H9 (cell line): ENCODE measurements at regions not wholly inside any gene's neighbourhood (a gene's known extent, or its start where the extent isn't known, plus 50 kb on each side); places are given as distances from the start of the nearest gene placed in this dataset.

Experiments
- DNase-seq: peaks from one replicate; pipeline ENCODE4 v3.0.0-alpha.2; 2017
- H2AFZ ChIP-seq: one replicate; pipeline ENCODE4 v1.6.1; 2013; ENCODE audit warnings: mild to moderate bottlenecking, low read length, control low read depth, moderate library complexity
- H2AK5ac ChIP-seq: 2 replicates; pipeline ENCODE4 v1.6.1; 2013; ENCODE audit warnings: low read length, control low read depth, mixed read lengths; ENCODE audit not compliant: insufficient read length
- H2BK120ac ChIP-seq: one replicate; pipeline ENCODE4 v1.6.1; 2013; ENCODE audit warnings: low read depth, mild to moderate bottlenecking, low read length, control low read depth, inconsistent platforms; ENCODE audit not compliant: poor library complexity, severe bottlenecking
- H2BK12ac ChIP-seq: 2 replicates; pipeline ENCODE4 v1.6.1; 2013; ENCODE audit warnings: low read length, control low read depth, mixed read lengths, low read depth; ENCODE audit not compliant: insufficient read length
- H2BK15ac ChIP-seq: 2 replicates; pipeline ENCODE4 v1.6.1; 2013; ENCODE audit warnings: low read depth, low read length, control low read depth
- H2BK20ac ChIP-seq: one replicate; pipeline ENCODE4 v1.6.1; 2013; ENCODE audit warnings: low read depth, mild to moderate bottlenecking, low read length, control low read depth, inconsistent platforms; ENCODE audit not compliant: poor library complexity, severe bottlenecking
- H2BK5ac ChIP-seq: 2 replicates; pipeline ENCODE4 v1.6.1; 2013; ENCODE audit warnings: low read length, control low read depth, mixed read lengths; ENCODE audit not compliant: insufficient read length
- H3K14ac ChIP-seq: 2 replicates; pipeline ENCODE4 v1.6.1; 2013; ENCODE audit warnings: low read length, control low read depth; ENCODE audit not compliant: insufficient read depth
- H3K18ac ChIP-seq: 2 replicates; pipeline ENCODE4 v1.6.1; 2013; ENCODE audit warnings: low read depth, mild to moderate bottlenecking, mixed read lengths, low read length, control low read depth; ENCODE audit not compliant: insufficient read length
- H3K23ac ChIP-seq: 2 replicates; pipeline ENCODE4 v1.6.1; 2013; ENCODE audit warnings: low read length, control low read depth, mixed read lengths, low read depth; ENCODE audit not compliant: insufficient read length
- H3K23me2 ChIP-seq: 2 replicates; pipeline ENCODE4 v1.6.1; 2013; ENCODE audit warnings: low read depth, mild to moderate bottlenecking, mixed read lengths, low read length, control low read depth; ENCODE audit not compliant: insufficient read length, poor library complexity, severe bottlenecking
- H3K27ac ChIP-seq: 2 replicates; pipeline ENCODE4 v1.5.1; 2013; ENCODE audit warnings: low read length, control low read depth, mixed read lengths, low read depth; ENCODE audit not compliant: insufficient read length
- H3K27me3 ChIP-seq: 2 replicates; pipeline ENCODE4 v1.6.1; 2013; ENCODE audit warnings: low read length, control low read depth, inconsistent platforms; ENCODE audit not compliant: insufficient read depth
- H3K4ac ChIP-seq: 2 replicates; pipeline ENCODE4 v1.6.1; 2013; ENCODE audit warnings: low read depth, mild to moderate bottlenecking, control low read depth, inconsistent platforms, low read length, moderate library complexity
- H3K4me1 ChIP-seq: 2 replicates; pipeline ENCODE4 v1.6.1; 2013; ENCODE audit warnings: low read length, control low read depth, inconsistent platforms; ENCODE audit not compliant: insufficient read depth
- H3K4me2 ChIP-seq: 2 replicates; pipeline ENCODE4 v1.6.1; 2013; ENCODE audit warnings: low read length, control low read depth, mixed read lengths; ENCODE audit not compliant: insufficient read length, insufficient read depth
- H3K56ac ChIP-seq: 2 replicates; pipeline ENCODE4 v1.6.1; 2013; ENCODE audit warnings: low read depth, mild to moderate bottlenecking, mixed read lengths, low read length, control low read depth; ENCODE audit not compliant: insufficient read length
- H3K79me1 ChIP-seq: 2 replicates; pipeline ENCODE4 v1.6.1; 2013; ENCODE audit warnings: low read depth, mild to moderate bottlenecking, moderate library complexity, low read length, control low read depth, inconsistent platforms; ENCODE audit not compliant: insufficient read depth, poor library complexity, severe bottlenecking
- H3K79me2 ChIP-seq: 2 replicates; pipeline ENCODE4 v1.6.1; 2013; ENCODE audit warnings: low read length, control low read depth, inconsistent platforms; ENCODE audit not compliant: insufficient read depth
- H3K9ac ChIP-seq: 2 replicates; pipeline ENCODE4 v1.6.1; 2013; ENCODE audit warnings: low read length, control low read depth, mixed read lengths; ENCODE audit not compliant: insufficient read length; ENCODE audit errors: extremely low read depth
- H3K9me3 ChIP-seq: one replicate; pipeline ENCODE4 v1.6.1; 2013; ENCODE audit warnings: low read depth, low read length, inconsistent platforms; ENCODE audit not compliant: control insufficient read depth
- H3T11ph ChIP-seq: one replicate; pipeline ENCODE4 v1.6.1; 2013; ENCODE audit warnings: mild to moderate bottlenecking, low read length, control low read depth, inconsistent platforms
- H4K20me1 ChIP-seq: one replicate; pipeline ENCODE4 v1.6.1; 2013; ENCODE audit not compliant: control insufficient read depth, insufficient read length, insufficient read depth
- H4K5ac ChIP-seq: 2 replicates; pipeline ENCODE4 v1.6.1; 2013; ENCODE audit warnings: low read depth, mild to moderate bottlenecking, mixed read lengths, low read length, control low read depth; ENCODE audit not compliant: insufficient read length
- H4K8ac ChIP-seq: replicated peaks from 2 replicates; pipeline ENCODE4 v1.6.1; 2013; ENCODE audit warnings: low read length, control low read depth, mixed read lengths, low read depth; ENCODE audit not compliant: insufficient read length
- H4K91ac ChIP-seq: 2 replicates; pipeline ENCODE4 v1.6.1; 2013; ENCODE audit warnings: low read depth, mild to moderate bottlenecking, moderate library complexity, mixed read lengths, low read length, control low read depth; ENCODE audit not compliant: insufficient read length
- H3K27ac Mint-ChIP-seq, 3 experiments: 2 replicates in 2 of 3; 3 replicates in 1 of 3; pipeline ENCODE4 v1.8.0; 2020 to 2021; ENCODE audit warnings: mixed read lengths in 3 of 3, mild to moderate bottlenecking in 1 of 3, moderate library complexity in 1 of 3
- H3K27me3 Mint-ChIP-seq: 2 replicates; pipeline ENCODE4 v1.8.0; 2021; ENCODE audit warnings: low read depth, mild to moderate bottlenecking, moderate library complexity, mixed read lengths
- H3K36me3 Mint-ChIP-seq, 3 experiments: 2 replicates in 2 of 3; 3 replicates in 1 of 3; pipeline ENCODE4 v1.8.0; 2020 to 2021; ENCODE audit warnings: low read depth in 3 of 3, mixed read lengths in 3 of 3; ENCODE audit not compliant: insufficient read depth in 1 of 3
- H3K4me1 Mint-ChIP-seq, 2 experiments: 2 replicates each; pipeline ENCODE4 v1.8.0; 2020; ENCODE audit warnings: mixed read lengths in 2 of 2
- H3K4me3 Mint-ChIP-seq, 2 experiments: 2 replicates in 1 of 2; 3 replicates in 1 of 2; pipeline ENCODE4 v1.8.0; 2020 to 2021; ENCODE audit warnings: mild to moderate bottlenecking in 2 of 2, mixed read lengths in 2 of 2, moderate library complexity in 1 of 2
- H3K9me3 Mint-ChIP-seq, 2 experiments: 2 replicates in 1 of 2; 3 replicates in 1 of 2; pipeline ENCODE4 v1.8.0; 2020; ENCODE audit warnings: mild to moderate bottlenecking in 2 of 2, mixed read lengths in 2 of 2, moderate library complexity in 1 of 2
- WGBS: extraction: QIAGEN DNeasy Blood & Tissue Kit; methylation state at CpG from one replicate; pipeline ENCODE4 v1.1.7; 2013; ENCODE audit warnings: missing lambda C conversion rate, low lambda C conversion rate, mixed read lengths; ENCODE audit not compliant: insufficient read length; ENCODE audit errors: extremely low coverage; 5-methylcytosine and 5-hydroxymethylcytosine counted together
- TF ChIP-seq, protein P1 (sequence below): fragments of 200-600 bp; sonication (generic); conservative IDR thresholded peaks from 3 replicates; pipeline ENCODE4 v1.8.0; 2021; ENCODE audit warnings: antibody characterized with exemption, mild to moderate bottlenecking

DNA sequence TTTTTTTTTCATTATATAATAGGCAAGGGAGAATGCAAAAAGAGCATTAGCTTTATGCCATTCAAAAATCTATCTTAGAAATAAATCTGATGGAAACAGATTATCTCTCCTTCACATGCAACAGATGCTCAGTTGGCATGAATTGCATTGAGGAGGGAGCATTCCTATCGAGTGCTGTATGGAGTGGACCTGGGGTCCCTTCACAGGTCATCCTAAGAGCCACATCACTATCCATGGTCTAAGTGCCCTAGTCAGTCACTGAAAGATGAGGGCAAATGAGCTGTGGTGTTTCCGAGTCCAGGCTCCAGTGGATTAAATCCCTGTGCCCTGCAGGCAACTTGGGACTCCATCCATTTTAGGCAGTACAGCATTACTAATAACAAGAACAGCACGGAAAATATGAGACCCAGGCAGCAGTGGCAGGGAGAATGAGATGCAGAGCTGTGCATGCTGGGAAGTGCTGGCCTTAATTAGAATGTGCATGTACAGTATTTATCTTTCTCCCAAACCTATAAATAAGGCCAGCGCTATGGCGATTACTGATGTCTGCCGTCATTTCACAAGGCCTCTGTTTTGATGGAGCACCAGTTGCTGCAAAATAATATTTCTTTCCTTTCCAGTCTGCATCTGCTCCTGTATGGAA, 512.3 kb upstream of the PLXNA2 start:
- H2AK5ac ChIP-seq = no peak overlapping the region

More for the DNA sequence above, 512.3 kb upstream of the PLXNA2 start:
- Histone ChIP-seq H3K27me3 (no peaks in the 10 kb centered on the region), H2AFZ (no peak overlapping the region), H3K27ac (no peak overlapping the region), H3K23ac (no peak overlapping the region), H3K79me1 (no peaks in the 10 kb centered on the region), H3K18ac (no peak overlapping the region), H4K91ac (no peak overlapping the region), H3K4me2 (no peak overlapping the region), H4K20me1 (no peaks in the 10 kb centered on the region), H2BK15ac (no peak overlapping the region), H3K9ac (no peak overlapping the region), H3T11ph (no peak overlapping the region), H2BK12ac (no peak overlapping the region), H2BK5ac (no peak overlapping the region), H3K23me2 (no peaks in the 10 kb centered on the region), H4K5ac (no peak overlapping the region), H3K4me1 (no peaks in the 10 kb centered on the region), H3K79me2 (no peaks in the 10 kb centered on the region), H3K4ac (no peak overlapping the region), H4K8ac (no peak overlapping the region), H3K56ac (no peak overlapping the region), H2BK20ac (no peak overlapping the region), H3K9me3 (no peaks in the 10 kb centered on the region), H3K14ac (no peak overlapping the region), H2BK120ac (no peak overlapping the region)
- H3K9me3 Mint-ChIP-seq = no peaks in the 10 kb centered on the region
- no peak overlapping the region for H3K4me3 Mint-ChIP-seq
- no peaks in the 10 kb centered on the region for H3K27me3 Mint-ChIP-seq
- whole genome bisulfite sequencing = no CpG with 5 or more reads among the region's 6 CpGs
- H3K27ac Mint-ChIP-seq = no peak overlapping the region
- H3K4me1 Mint-ChIP-seq = peaks cover 3 to 4% of the 10 kb centered on the region in 2 experiments
- H3K36me3 Mint-ChIP-seq = no peaks in the 10 kb centered on the region
- no peak for DNase-seq
- TF ChIP-seq, protein P1, sequence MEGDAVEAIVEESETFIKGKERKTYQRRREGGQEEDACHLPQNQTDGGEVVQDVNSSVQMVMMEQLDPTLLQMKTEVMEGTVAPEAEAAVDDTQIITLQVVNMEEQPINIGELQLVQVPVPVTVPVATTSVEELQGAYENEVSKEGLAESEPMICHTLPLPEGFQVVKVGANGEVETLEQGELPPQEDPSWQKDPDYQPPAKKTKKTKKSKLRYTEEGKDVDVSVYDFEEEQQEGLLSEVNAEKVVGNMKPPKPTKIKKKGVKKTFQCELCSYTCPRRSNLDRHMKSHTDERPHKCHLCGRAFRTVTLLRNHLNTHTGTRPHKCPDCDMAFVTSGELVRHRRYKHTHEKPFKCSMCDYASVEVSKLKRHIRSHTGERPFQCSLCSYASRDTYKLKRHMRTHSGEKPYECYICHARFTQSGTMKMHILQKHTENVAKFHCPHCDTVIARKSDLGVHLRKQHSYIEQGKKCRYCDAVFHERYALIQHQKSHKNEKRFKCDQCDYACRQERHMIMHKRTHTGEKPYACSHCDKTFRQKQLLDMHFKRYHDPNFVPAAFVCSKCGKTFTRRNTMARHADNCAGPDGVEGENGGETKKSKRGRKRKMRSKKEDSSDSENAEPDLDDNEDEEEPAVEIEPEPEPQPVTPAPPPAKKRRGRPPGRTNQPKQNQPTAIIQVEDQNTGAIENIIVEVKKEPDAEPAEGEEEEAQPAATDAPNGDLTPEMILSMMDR = no peak
